ENCODE measurements at regions not wholly inside any gene's neighbourhood (a gene's known extent, or its start where the extent isn't known, plus 50 kb on each side); places are given as distances from the start of the nearest gene placed in this dataset.

- TF ChIP-seq CTCF (IDR thresholded peaks at IDR 0.05): no peak
- no peak for TF ChIP-seq POLR2AphosphoS5 (IDR thresholded peaks at IDR 0.05)
- TF ChIP-seq POLR2A (IDR thresholded peaks at IDR 0.05): no peak
- TF ChIP-seq EP300 (IDR thresholded peaks at IDR 0.05): no peak
Measured at GRCh38 chr6:78578430-78578829, 288.9 kb upstream of the IRAK1BP1 start.
